LNCAP (cell line): ENCODE measurements at regions not wholly inside any gene's neighbourhood (a gene's known extent, or its start where the extent isn't known, plus 50 kb on each side); places are given as distances from the start of the nearest gene placed in this dataset.

Experiments used
- CTCF ChIP-seq: fragments of 450-650 bp; IDR thresholded peaks from 2 replicates; pipeline ENCODE4 v1.5.1; 2017; ENCODE audit warnings: mild to moderate bottlenecking

- TF ChIP-seq CTCF: no peak
Observed at GRCh38 chr3:124234852-124235252, 242.9 kb upstream of the ROPN1 start.

GRCh38 chr3:124235446-124235845 lies 243.5 kb upstream of the ROPN1 start:
- no peak for TF ChIP-seq CTCF

- TF ChIP-seq CTCF: no peak
Observed at GRCh38 chr3:124243177-124243859, 251.4 kb upstream of the ROPN1 start.

GRCh38 chr3:124246376-124246775 lies 254.5 kb upstream of the ROPN1 start:
- TF ChIP-seq CTCF: no peak

- peak; percentile 70 for TF ChIP-seq CTCF
Observed at GRCh38 chr3:124246949-124247348, 255.0 kb upstream of the ROPN1 start.

GRCh38 chr3:124248471-124249028 lies 256.6 kb upstream of the ROPN1 start:
- no peak for TF ChIP-seq CTCF

- no peak for TF ChIP-seq CTCF
Observed at GRCh38 chr3:124249038-124249437, 257.1 kb upstream of the ROPN1 start.

GRCh38 chr3:124250053-124250452 lies 258.1 kb upstream of the ROPN1 start:
- no peak for TF ChIP-seq CTCF
